Right ventricle myocardium inferior (tissue), 1 donor: ENCODE measurements at regions not wholly inside any gene's neighbourhood (a gene's known extent, or its start where the extent isn't known, plus 50 kb on each side); places are given as distances from the start of the nearest gene placed in this dataset.

Experiments
- ATAC-seq: fragments of 200-7000 bp; cut with Tn5 transposase; one replicate; pipeline ENCODE4 v1.9.1; 2020; ENCODE audit warnings: mild to moderate bottlenecking, moderate library complexity
- DNase-seq: peaks from one replicate; pipeline ENCODE4 v3.0.0; 2021; ENCODE audit errors: missing footprints
- intact Hi-C: fragments of 100-400 bp; cut with DNase I; formaldehyde crosslinking; loops from one replicate; pipeline ENCODE4 v1.11.0; 2022
- donor health status: DM: no; HTN: yes; CAD: no; lungs with severe emphysema.

GRCh38 chr3:64824394-64824909 lies 136.7 kb upstream of the ADAMTS9 start:
- no peak for ATAC-seq
- intact Hi-C loops = no loop called here

GRCh38 chr3:64818196-64818595 lies 130.4 kb upstream of the ADAMTS9 start:
- intact Hi-C loops = loop anchor here (10.0 kb wide), 1 partner anchor 103 kb away; no protein-coding TSS in a partner anchor
- ATAC-seq (no peak), DNase-seq (no peak)

More at GRCh38 chr3:64824394-64824909, 136.7 kb upstream of the ADAMTS9 start:
- no peak for DNase-seq

- DNase-seq (no peak), ATAC-seq (no peak)
- intact Hi-C loops = loop anchor here (10.0 kb wide), 1 partner anchor 102 kb away; no protein-coding TSS in a partner anchor
Observed at GRCh38 chr3:64816355-64816754, 128.6 kb upstream of the ADAMTS9 start.

- ATAC-seq (peak; percentile 47), DNase-seq (no peak)
- intact Hi-C loops = loop anchor here (10.0 kb wide), 1 partner anchor 101 kb away; no protein-coding TSS in a partner anchor
Observed at GRCh38 chr3:64815789-64816188, 128.0 kb upstream of the ADAMTS9 start.

- ATAC-seq (peak; percentile 85), DNase-seq (no peak)
- intact Hi-C loops = loop anchor here (10.0 kb wide), 1 partner anchor 100 kb away; no protein-coding TSS in a partner anchor
Observed at GRCh38 chr3:64815195-64815631, 127.4 kb upstream of the ADAMTS9 start.

GRCh38 chr3:64814351-64814750 lies 126.6 kb upstream of the ADAMTS9 start:
- ATAC-seq = no peak
- no peak for DNase-seq
- intact Hi-C loops = loop anchor here (5.0 to 10.0 kb wide), 2 partner anchors 100 to 127 kb away; partner anchors contain the start of gene ADAMTS9

- ATAC-seq (no peak), DNase-seq (no peak)
- intact Hi-C loops = loop anchor here (5.0 to 10.0 kb wide), 2 partner anchors 99 to 126 kb away; partner anchors contain the start of gene ADAMTS9
Observed at GRCh38 chr3:64813326-64813725, 125.5 kb upstream of the ADAMTS9 start.

- ATAC-seq = no peak
- no peak for DNase-seq
- intact Hi-C loops = no loop called here
Observed at GRCh38 chr3:64809086-64809485, 121.3 kb upstream of the ADAMTS9 start.

- ATAC-seq (no peak), DNase-seq (no peak)
- intact Hi-C loops = no loop called here
Observed at GRCh38 chr3:64808061-64808460, 120.3 kb upstream of the ADAMTS9 start.

GRCh38 chr3:64806668-64807605 lies 119.1 kb upstream of the ADAMTS9 start:
- DNase-seq = no peak
- intact Hi-C loops = no loop called here
- ATAC-seq = no peak

- no peak for ATAC-seq
- DNase-seq = no peak
- intact Hi-C loops = no loop called here
Observed at GRCh38 chr3:64805978-64806377, 118.2 kb upstream of the ADAMTS9 start.

- intact Hi-C loops = no loop called here
- DNase-seq (no peak), ATAC-seq (no peak)
Observed at GRCh38 chr3:64805248-64805647, 117.4 kb upstream of the ADAMTS9 start.

GRCh38 chr3:64803469-64803868 lies 115.7 kb upstream of the ADAMTS9 start:
- DNase-seq = no peak
- intact Hi-C loops = no loop called here
- ATAC-seq = no peak

GRCh38 chr3:64802460-64802859 lies 114.7 kb upstream of the ADAMTS9 start:
- no peak for ATAC-seq
- intact Hi-C loops = no loop called here
- no peak for DNase-seq

- intact Hi-C loops = no loop called here
- DNase-seq (no peak), ATAC-seq (no peak)
Observed at GRCh38 chr3:64801856-64802255, 114.1 kb upstream of the ADAMTS9 start.

- intact Hi-C loops = no loop called here
- DNase-seq (no peak), ATAC-seq (no peak)
Observed at GRCh38 chr3:64799606-64800005, 111.8 kb upstream of the ADAMTS9 start.

- intact Hi-C loops = no loop called here
- DNase-seq (no peak), ATAC-seq (peak; percentile 51)
Observed at GRCh38 chr3:64798316-64798715, 110.5 kb upstream of the ADAMTS9 start.

GRCh38 chr3:64796607-64797399 lies 109.0 kb upstream of the ADAMTS9 start:
- ATAC-seq = no peak
- DNase-seq = no peak
- intact Hi-C loops = no loop called here

GRCh38 chr3:64792445-64792844 lies 104.6 kb upstream of the ADAMTS9 start:
- ATAC-seq (peak; percentile 46), DNase-seq (no peak)
- intact Hi-C loops = no loop called here
